Body of pancreas (tissue), 4 donors: ENCODE measurements at regions not wholly inside any gene's neighbourhood (a gene's known extent, or its start where the extent isn't known, plus 50 kb on each side); places are given as distances from the start of the nearest gene placed in this dataset.

ENCODE experiments used
- ATAC-seq: fragments of 150-250 bp; one replicate; pipeline ENCODE4 v1.9.1; 2016
- DNase-seq, 4 donors: peaks; one replicate each; pipeline ENCODE4 v3.0.0-alpha.2; 2019
- H3K27ac ChIP-seq, 4 donors: fragments of 200-600 bp; sonication (generic); 1 replicate in 3 of 4; 2 replicates in 1 of 4; pipeline versions ENCODE4 v1.5.1 to v1.6.1; 2016 to 2019; ENCODE audit warnings: mild to moderate bottlenecking in 1 of 4, mixed read lengths in 1 of 4, moderate library complexity in 1 of 4
- H3K27me3 ChIP-seq, 2 donors: fragments of 200-600 bp; sonication (generic); one replicate each; pipeline ENCODE4 v1.6.0; 2016; ENCODE audit warnings: mild to moderate bottlenecking in 1 of 2
- H3K36me3 ChIP-seq, 2 donors: fragments of 200-600 bp; sonication (generic); replicated peaks in 1 of 2; 2 replicates each; pipeline ENCODE4 v1.5.1; 2016; ENCODE audit warnings: low read depth in 2 of 2; ENCODE audit not compliant: insufficient read depth in 1 of 2
- H3K4me1 ChIP-seq: fragments of 200-600 bp; sonication (generic); one replicate; pipeline ENCODE4 v1.6.0; 2016
- H3K4me3 ChIP-seq, 2 donors: fragments of 200-600 bp; sonication (generic); 1 replicate in 1 of 2; 2 replicates in 1 of 2; pipeline ENCODE4 v1.5.1; 2016 to 2019
- H3K9me3 ChIP-seq, 3 donors: fragments of 200-600 bp; sonication (generic); 1 replicate in 2 of 3; 2 replicates in 1 of 3; pipeline ENCODE4 v1.5.1; 2016
- POLR2A ChIP-seq, 3 donors: fragments of 450-650 bp; IDR thresholded peaks; one replicate each; pipeline ENCODE4 v1.6.1; 2016; ENCODE audit warnings: antibody characterized with exemption in 3 of 3, mild to moderate bottlenecking in 2 of 3
- WGBS, 2 donors: methylation state at CpG; one replicate each; pipeline ENCODE4 v1.1.5; 2017; 5-methylcytosine and 5-hydroxymethylcytosine counted together
- intact Hi-C: fragments of 100-400 bp; cut with DNase I; formaldehyde crosslinking; loops from one replicate; pipeline ENCODE4 v1.15.1; 2023
- TF ChIP-seq, protein P1 (sequence below), 7 experiments: fragments of 450-650 bp in 4 of 7; fragments of 200-600 bp in 3 of 7; sonication (generic) in 3 of 7; IDR thresholded peaks; one replicate each; pipeline ENCODE4 v1.5.1; 2016 to 2019; ENCODE audit warnings: antibody characterized with exemption in 7 of 7

DNA sequence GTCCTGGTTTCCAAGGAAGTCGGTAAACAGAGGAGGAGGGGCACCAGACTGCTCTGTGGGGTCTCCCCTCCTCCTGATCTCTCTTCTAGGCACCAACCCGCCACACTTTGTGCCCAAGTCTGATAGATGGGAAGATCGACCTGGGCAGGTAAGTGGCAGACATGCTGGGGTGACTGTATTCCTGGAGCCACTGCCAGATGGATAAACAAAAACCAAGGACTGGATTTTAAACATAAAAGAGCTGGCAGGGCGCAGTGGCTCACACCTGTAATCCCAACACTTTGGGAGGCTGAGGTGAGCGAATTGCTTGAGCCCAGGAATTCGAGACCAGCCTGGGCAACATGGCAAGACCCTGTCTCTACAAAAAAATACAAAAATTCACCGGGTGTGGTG lies 181.2 kb downstream of the ANAPC1 start:
- H3K27me3 ChIP-seq = no peaks in the 10 kb centered on the region
- TF ChIP-seq POLR2A (IDR thresholded peaks at IDR 0.05) = no peak
- TF ChIP-seq, protein P1, sequence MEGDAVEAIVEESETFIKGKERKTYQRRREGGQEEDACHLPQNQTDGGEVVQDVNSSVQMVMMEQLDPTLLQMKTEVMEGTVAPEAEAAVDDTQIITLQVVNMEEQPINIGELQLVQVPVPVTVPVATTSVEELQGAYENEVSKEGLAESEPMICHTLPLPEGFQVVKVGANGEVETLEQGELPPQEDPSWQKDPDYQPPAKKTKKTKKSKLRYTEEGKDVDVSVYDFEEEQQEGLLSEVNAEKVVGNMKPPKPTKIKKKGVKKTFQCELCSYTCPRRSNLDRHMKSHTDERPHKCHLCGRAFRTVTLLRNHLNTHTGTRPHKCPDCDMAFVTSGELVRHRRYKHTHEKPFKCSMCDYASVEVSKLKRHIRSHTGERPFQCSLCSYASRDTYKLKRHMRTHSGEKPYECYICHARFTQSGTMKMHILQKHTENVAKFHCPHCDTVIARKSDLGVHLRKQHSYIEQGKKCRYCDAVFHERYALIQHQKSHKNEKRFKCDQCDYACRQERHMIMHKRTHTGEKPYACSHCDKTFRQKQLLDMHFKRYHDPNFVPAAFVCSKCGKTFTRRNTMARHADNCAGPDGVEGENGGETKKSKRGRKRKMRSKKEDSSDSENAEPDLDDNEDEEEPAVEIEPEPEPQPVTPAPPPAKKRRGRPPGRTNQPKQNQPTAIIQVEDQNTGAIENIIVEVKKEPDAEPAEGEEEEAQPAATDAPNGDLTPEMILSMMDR (IDR thresholded peaks at IDR 0.05) = no peak
- H3K4me1 ChIP-seq = peaks cover 17% of the 10 kb centered on the region
- no peak overlapping the region for H3K4me3 ChIP-seq
- WGBS, 2 donors = 59 to 64% methylated on average over 7 of the region's 7 CpGs
- H3K36me3 ChIP-seq = no peaks in the 10 kb centered on the region
- ATAC-seq (no peak), DNase-seq (no peak)
- intact Hi-C loops = no loop called here
- H3K27ac ChIP-seq = no peak overlapping the region
- no peaks in the 10 kb centered on the region for H3K9me3 ChIP-seq

DNA sequence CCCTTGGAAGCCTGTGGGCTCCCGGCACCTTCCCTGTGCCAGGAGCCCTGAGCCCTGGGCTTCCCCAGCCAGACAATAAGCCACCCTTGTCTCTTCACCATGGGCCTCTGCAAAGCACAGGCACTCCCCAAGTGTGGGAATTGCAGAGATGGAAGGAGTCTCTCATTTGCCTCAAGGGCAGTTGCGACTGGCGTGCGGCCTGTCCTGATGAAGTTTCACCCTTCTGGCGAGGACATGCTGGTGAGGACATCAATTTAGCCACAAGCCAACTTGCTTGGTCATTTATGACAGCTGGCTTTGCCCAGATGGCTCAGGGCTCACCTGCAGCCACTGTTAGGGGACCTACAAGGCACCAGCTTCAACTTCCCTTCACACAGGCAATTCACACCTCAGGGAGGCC lies 180.2 kb downstream of the ANAPC1 start:
- 92 to 95% methylated on average over 4 to 5 of the region's 5 CpGs for WGBS, 2 donors
- ATAC-seq = no peak
- H3K36me3 ChIP-seq = no peaks in the 10 kb centered on the region
- intact Hi-C loops = no loop called here
- peaks cover 14% of the 10 kb centered on the region for H3K4me1 ChIP-seq
- H3K4me3 ChIP-seq = no peak overlapping the region
- no peak overlapping the region for H3K27ac ChIP-seq
- no peak for DNase-seq
- no peak for TF ChIP-seq POLR2A (IDR thresholded peaks at IDR 0.05)
- TF ChIP-seq, protein P1 (IDR thresholded peaks at IDR 0.05) = no peak
- H3K27me3 ChIP-seq = no peaks in the 10 kb centered on the region
- H3K9me3 ChIP-seq = no peaks in the 10 kb centered on the region

DNA sequence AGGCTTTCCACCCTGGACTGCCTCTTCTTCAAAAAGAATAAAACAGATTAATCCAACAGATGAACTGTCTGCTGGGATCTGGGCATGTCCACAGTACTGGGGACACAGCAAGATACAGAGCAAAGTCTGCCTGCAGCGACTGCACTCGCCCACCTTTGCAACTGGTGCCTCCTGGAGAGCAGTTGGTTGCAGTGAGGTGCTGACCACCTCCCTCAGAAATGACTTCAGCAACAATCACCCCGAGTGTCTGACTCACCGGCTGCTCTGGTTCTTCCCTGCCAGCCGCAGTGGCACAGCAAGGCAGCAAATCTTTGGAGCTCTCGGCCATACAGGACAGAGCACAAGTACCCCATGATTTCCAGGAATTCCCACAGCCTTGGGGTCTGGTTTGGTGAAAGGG lies 179.7 kb downstream of the ANAPC1 start:
- H3K27me3 ChIP-seq = no peaks in the 10 kb centered on the region
- H3K4me1 ChIP-seq = peaks cover 9% of the 10 kb centered on the region
- intact Hi-C loops = no loop called here
- ATAC-seq (no peak), DNase-seq (no peak)
- TF ChIP-seq, protein P1 (IDR thresholded peaks at IDR 0.05) = no peak
- TF ChIP-seq POLR2A (IDR thresholded peaks at IDR 0.05) = no peak
- no peaks in the 10 kb centered on the region for H3K36me3 ChIP-seq
- H3K27ac ChIP-seq = no peak overlapping the region
- H3K9me3 ChIP-seq = no peaks in the 10 kb centered on the region
- no peak overlapping the region for H3K4me3 ChIP-seq
- WGBS, 2 donors = 78 to 84% methylated on average over 6 of the region's 6 CpGs

DNA sequence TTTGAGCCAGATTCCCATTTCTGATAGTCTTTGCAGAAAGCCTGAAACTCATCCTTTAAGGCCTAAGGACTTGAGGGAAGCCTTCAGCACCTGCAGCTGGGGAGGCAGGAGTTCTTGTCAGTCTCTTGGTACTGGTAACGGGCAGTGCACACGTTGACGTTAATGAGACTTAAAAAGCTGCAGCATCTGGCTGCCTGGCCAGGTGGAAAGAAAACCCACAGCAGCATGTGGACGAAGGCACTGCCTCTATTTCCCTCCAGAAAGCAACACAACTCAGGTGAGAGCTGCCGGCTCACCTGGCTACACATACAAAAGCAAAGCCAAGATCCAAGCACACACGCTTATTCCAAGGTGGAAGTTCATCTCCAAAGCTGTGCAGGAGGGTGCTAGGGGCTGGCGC lies 178.8 kb downstream of the ANAPC1 start:
- intact Hi-C loops = no loop called here
- ATAC-seq = no peak
- no peaks in the 10 kb centered on the region for H3K27me3 ChIP-seq
- no peaks in the 10 kb centered on the region for H3K9me3 ChIP-seq
- 71 to 91% methylated on average over 4 to 7 of the region's 7 CpGs for WGBS, 2 donors
- H3K4me3 ChIP-seq = no peak overlapping the region
- no peak overlapping the region for H3K27ac ChIP-seq
- TF ChIP-seq POLR2A (IDR thresholded peaks at IDR 0.05) = no peak
- TF ChIP-seq, protein P1 (IDR thresholded peaks at IDR 0.05) = no peak
- DNase-seq = no peak
- peaks cover 9% of the 10 kb centered on the region for H3K4me1 ChIP-seq
- H3K36me3 ChIP-seq = no peaks in the 10 kb centered on the region

DNA sequence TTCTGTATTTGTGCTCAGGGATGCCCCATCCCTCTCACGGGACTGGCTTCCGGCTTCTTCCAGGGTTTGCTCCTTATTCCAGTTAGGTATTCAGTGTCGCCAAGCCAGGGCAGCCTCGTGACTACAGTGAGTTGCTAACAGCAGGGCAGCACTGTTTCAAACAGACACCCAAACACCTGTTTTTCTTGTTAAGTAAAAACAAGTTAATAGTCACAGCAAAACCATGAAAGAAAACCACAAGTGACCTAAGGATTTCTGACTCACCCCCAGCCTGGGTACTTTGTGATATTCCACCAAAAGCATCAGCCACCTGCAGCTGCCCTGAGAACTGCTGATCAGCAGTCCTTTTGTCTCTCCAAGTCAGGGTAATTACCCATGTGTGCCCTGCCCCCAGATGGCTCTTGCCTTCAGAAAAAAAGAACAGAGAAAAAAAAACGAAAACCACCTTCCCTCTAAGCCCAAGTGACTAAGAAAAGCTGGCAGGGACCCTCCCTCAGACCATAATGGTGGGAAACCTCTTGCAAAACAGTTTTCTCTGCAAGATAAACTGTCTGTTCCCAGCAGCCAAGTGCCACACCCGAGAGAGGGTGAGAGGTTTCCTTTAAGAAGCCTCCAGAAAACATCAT lies 178.2 kb downstream of the ANAPC1 start:
- no peaks in the 10 kb centered on the region for H3K27me3 ChIP-seq
- TF ChIP-seq, protein P1 (IDR thresholded peaks at IDR 0.05) = no peak
- no peak for TF ChIP-seq POLR2A (IDR thresholded peaks at IDR 0.05)
- no peaks in the 10 kb centered on the region for H3K36me3 ChIP-seq
- intact Hi-C loops = no loop called here
- DNase-seq (peak in 1 of 4 donors; percentile 43), ATAC-seq (peak; percentile 40)
- no peak overlapping the region for H3K4me3 ChIP-seq
- WGBS, 2 donors = 55% methylated on average over 6 of the region's 6 CpGs
- H3K27ac ChIP-seq = no peak overlapping the region
- no peaks in the 10 kb centered on the region for H3K9me3 ChIP-seq
- peaks cover 9% of the 10 kb centered on the region for H3K4me1 ChIP-seq
